ENCODE measurements at regions not wholly inside any gene's neighbourhood (a gene's known extent, or its start where the extent isn't known, plus 50 kb on each side); places are given as distances from the start of the nearest gene placed in this dataset.

DNA sequence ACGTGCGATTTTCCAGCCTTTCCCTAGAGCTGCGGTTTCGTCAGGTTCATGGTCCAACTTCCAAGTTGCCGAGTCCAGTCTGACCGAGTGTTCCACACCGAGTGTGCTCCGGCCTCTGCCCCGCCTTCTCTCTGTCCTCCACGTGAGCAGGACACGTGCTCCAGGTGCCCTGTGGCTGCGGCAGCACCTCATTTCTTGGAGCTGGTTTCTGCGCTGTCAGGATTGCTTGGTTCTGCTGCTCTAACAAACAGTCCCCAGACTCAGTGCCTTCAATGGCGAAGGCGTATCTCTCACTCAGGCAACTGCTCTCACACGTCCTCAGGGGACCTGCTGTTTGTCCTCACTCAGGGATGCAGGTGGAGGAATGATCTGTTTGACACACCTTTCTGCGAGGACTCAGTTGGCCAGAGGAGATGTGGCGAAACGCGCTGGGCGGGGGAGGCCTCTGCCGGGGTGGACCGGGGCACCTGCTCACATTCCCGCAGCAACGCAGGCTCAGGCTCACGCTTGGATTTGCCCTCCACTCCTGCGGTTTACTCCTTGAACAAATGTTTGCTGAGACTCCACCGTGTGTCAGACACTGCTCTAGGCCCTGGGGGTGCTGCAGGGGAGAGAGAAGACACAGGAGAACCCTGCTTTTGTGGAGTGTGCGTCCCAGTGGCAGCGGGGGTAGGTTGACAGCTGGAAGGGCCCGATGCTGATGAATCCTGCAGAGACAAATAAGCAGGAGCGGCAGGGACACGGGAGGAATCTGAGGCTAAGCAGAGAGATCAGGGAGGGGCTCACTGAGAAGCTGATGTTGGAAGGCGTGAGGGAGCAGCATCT lies 63.4 kb upstream of the FBRSL1 start:
- DNase-seq = no peak

DNA sequence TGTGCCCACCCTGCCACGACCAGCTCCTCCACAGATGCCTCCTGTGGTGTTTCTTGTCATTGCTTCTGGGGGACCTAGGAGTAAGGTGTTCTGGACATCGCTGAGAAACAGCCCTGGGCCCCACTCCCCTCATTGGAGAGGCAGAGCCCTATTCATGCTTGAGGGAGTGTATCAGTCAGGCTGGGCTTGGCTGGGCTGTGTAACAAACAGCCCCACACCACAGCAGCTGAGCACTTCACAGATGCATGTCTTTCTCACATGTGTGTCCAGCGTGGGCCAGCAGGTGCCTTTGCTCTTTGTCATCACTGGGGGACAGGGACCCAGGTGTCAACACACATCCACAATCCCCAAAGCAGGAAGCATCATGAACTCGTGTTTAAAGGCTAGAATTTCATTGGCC lies 65.1 kb upstream of the FBRSL1 start:
- intact Hi-C loops (cut with DNase I) = no loop called here
- DNase-seq = no peak

More for the DNA sequence above, 63.4 kb upstream of the FBRSL1 start:
- intact Hi-C loops (cut with DNase I) = no loop called here

DNA sequence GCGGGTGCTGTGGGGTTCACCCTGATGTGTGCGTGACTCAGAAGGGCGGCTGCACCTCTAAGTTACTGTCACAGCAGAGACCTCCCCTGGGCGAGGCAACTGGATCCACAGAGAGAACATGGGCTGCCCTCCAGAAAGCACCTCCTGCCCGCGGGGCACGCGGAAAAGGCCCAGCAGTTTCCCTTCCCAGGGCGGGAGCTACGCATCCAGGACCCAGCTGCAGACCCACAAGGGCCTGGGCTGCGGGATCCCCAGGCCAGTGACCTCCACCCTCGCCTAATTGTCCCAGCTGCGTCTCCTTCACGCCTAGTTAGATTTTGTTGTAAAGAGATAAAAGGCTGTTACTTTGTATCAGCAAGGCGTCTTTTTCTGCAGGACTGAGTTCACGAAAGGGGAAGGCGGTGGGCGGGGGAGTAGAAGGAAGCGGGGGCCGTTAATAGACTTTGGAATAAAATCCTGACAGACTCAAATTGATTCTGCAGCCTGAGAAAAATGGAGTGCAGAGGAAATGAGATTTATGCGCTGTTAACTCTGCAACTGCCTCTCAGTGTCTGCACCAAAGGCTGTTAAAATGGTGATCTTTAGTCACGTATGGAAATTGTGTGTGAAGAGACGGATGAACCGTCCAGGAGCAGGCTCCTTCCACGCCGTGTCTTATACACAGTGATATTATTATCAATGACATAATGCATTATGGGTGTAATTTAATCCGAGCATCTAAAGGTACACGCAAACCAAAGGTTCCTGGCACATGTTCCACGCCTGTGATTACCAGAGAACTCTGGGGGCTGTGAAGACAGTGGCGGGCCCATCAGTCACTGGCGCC lies 65.9 kb upstream of the FBRSL1 start:
- intact Hi-C loops (cut with DNase I) = no loop called here
- no peak for DNase-seq

DNA sequence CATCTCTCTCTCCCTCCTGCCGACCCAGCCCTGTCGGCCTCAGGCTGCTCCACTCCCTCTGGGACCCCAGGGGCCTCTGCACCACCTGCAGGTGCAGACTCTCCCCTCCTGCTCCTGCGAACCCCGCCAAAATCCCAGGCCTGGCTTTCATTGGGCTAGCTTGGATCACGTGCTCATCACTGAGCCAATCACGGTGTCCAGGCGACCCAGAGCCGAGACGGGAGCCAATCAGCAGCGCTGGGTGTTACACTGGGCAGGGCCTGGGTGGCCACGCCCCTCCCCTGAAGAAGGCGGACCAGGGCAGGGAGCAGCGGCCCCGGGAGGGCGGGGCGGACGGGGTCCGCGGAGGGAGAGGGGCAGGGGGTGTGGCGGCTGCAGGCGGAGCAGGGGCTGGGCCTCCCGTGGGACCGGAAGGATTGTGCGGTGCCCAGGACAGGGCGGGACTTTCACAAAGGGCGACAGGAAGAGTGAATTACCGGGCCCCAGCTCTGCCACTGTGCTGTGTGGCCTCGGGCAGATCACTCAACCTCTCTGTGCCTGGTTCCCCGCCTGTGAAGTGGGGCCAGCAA lies 66.6 kb upstream of the FBRSL1 start:
- intact Hi-C loops (cut with DNase I) = no loop called here
- DNase-seq = no peak

DNA sequence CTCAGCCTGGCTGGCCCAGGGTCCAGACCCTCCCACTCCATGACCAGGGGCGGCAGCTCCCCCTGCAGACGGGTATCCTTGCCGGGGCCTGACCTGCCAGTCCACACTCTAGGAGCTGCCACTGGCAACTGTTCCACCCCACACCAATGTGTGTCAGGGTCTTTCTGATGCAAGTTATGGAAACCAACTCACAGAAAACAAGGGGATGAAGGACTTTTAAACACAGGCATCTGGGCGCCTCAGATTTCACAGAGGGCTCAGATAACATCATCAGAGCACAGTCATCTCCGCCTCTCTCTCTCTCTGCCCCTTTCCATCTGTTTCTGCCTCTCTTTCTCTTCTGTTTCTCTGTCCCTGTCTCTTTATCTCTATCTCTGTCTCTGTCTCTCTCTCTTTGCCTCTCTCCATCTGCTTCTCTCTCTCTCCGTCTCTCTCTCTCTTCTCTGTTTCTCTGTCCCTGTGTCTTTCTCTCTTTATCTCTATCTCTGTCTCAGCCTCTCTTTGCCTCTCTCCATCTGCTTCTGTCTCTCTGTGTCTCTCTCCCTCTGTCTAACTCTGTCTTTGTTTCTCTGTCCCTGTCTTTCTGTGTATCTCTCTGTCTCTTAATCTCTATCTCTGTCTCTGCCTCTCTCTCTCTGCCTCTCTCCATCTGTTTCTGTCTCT lies 67.4 kb upstream of the FBRSL1 start:
- intact Hi-C loops (cut with DNase I) = no loop called here
- DNase-seq = no peak

DNA sequence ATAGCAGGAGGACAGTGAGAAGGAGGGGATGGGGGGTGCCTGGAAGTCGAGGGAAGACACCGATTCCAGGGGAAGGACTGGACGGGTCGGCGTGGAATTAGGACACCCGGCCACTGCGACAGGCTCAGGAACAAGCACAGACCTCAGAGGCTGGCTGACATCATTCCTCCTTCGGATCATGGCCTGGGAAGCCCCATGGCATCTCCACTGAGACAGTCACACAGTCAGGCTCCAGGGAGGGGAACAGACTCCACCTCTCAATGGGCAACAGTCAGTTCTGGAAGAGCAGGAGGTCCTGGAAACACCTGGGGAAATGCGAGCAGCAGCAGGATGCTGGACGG lies 67.9 kb upstream of the FBRSL1 start:
- intact Hi-C loops (cut with DNase I) = no loop called here
- DNase-seq = no peak

DNA sequence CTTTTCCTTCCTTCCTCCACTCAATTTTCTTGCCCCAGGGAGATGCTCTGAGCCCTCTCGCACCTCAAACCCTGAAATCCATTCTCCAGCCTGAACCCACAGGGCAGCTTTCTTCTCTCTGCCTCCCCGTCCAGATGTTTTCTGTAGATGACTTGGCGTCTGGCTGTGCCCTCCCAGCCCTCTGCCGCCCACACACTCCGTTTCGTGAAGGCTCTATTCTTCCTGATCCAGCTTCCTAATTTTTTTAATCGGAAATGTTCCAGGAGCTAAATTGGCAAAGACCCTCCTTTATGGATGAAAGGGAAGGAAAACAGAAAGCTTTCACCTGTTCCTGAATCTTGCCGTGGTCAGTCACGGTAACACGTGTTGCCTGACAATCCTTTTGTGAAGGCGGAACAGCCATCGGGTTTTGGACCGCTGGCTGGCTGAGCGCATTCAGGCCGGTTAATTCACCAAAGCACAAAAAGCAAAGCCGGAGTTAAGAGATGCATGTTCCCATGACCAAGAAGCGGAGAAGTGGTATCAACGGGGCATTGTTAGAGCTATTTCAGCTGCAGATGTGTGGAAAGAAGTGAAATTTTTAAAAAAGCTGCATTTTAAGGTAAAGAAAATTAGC lies 70.2 kb upstream of the FBRSL1 start:
- intact Hi-C loops (cut with DNase I) = loop anchor here (10.0 kb wide), 1 partner anchor 265 kb away; no protein-coding TSS in a partner anchor
- DNase-seq = no peak

DNA sequence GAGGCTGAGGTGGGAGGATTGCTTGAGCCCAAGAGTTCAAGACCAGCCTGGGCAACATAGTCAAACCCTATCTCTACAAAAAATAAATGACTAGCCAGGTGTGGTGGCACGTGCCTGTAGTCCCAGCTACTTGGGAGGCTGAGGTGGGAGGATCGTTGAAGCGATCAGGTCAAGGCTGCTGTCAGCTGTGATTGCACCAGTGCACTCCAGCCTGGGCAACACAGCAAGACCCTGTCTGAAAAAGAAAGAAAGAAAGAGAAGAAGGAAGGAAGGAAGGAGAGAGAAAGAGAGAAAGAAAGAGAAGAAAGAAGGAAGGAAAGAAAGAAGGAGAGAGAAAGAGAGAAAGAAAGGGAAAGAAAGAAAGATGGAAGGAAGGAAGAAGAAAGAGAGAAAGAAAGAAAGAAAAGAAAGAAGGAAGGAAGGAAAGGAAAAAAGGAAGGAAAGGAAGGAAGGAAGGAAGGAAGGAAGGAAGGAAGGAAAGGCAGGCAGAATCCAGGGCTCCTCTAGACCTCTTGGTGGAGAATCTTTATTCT lies 71.5 kb upstream of the FBRSL1 start:
- intact Hi-C loops (cut with DNase I) = loop anchor here (10.0 kb wide), 1 partner anchor 264 kb away; no protein-coding TSS in a partner anchor

DNA sequence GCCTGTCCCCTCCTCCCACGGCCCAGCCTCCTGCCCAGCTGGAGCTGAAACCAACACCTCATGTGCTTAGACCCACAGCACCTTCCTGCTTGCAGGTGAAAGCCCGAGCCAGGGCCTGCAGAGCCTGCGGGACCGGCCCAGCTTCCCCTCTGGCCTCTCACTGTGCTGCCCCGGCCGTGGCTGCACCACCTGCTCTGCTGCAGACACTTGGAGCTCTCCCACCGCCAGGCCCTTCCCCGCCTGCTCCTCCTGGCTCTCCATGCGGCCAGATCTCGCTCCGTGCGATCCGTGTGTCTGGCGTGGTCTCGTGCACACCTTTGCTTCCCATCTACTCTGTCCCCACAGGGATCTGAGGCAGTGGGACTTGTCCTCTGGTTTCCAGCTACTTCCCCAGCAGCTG lies 72.2 kb upstream of the FBRSL1 start:
- intact Hi-C loops (cut with DNase I) = loop anchor here (10.0 kb wide), 1 partner anchor 263 kb away; no protein-coding TSS in a partner anchor
- DNase-seq = no peak

More for the DNA sequence above, 71.5 kb upstream of the FBRSL1 start:
- DNase-seq = no peak

DNA sequence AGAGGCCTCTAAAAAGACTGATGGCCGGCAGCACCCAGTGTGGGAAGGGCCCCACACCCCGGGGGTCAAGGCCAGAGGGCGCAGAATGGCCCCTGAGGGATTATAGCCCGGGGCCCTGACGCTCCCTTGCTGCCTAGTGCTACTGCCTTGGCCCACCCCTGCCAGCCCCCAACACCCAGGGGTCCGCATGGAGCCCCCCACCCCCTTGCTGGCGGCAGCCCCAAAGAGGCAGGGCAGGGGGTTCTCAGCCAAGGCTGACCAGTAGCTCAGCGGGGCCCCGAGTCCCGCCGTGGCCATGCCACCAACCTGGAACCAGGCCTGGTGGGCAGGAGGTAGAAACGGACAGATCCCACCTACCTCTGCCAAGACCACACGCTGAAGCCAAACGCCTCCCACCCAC lies 73.1 kb upstream of the FBRSL1 start:
- DNase-seq = no peak
- intact Hi-C loops (cut with DNase I) = loop anchor here (10.0 kb wide), 1 partner anchor 262 kb away; no protein-coding TSS in a partner anchor

DNA sequence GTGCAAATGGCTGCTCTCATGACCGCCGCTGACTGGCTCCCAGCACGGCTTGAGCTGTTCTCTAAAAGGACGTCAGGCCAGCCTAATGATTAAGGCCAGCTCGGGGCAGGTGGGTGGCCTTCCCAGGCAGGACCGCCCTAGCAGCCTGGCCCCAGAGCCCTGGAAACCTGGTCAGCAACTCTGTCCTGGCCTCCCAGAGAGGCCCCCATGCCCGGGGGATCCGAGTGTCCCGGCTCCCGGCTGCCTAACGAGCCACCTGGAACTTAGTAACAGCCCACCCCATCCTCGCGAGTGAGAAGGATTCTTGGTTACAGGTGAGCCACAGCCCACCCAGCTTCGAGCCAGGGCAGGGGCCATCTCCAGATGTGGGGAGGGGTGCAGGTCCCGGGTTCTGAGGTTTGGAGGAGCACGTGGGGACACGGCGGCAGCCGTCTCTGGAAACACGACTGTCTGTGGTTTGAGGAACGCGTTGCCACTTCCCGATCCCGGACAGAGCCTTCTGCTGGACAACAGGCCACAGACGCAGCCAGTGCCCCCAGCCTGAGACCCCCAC lies 73.8 kb upstream of the FBRSL1 start:
- intact Hi-C loops (cut with DNase I) = loop anchor here (10.0 kb wide), 1 partner anchor 261 kb away; no protein-coding TSS in a partner anchor

DNA sequence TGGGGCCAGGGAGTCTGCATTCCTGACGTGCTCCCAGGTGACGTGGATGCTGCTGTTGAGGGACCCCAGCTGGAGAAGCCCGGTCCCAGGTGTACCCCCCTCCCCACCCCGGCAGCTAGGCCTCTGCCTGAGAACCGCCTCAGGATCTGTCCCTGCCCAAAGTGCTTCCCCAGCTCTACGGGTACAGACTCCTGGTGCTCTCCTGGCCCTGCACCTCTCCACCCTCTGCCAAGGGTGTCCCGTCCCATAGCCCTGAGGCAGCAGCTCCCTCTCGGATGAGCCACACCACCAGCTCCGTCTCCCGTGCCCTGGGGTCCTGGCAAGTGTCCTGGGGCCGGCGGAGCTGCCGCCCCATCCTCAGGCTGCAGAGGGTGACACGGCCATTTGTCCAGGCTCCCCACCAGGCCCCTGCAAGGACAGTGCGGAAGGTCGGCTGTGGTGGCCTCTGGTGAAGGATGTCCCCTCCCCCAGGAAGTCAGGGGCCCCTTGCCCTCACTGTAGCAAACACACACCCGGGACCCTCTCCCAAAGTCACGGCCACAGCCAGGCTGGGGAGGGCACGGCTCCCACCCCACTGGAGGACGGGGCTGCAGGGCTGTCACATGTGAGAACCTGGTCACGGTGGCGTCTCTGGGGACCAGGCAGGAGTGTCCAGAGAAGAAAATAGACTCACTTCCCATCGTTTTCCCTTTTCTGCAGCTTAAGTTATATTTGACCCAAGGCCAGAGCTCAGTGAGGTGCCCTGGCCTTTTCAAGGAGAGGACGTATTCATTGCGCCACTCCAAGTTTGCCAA lies 74.4 kb upstream of the FBRSL1 start:
- no peak for DNase-seq
- intact Hi-C loops (cut with DNase I) = loop anchor here (1.0 to 10.0 kb wide), 3 partner anchors 108 to 261 kb away; no protein-coding TSS in a partner anchor

More for the DNA sequence above, 73.8 kb upstream of the FBRSL1 start:
- DNase-seq = no peak

DNA sequence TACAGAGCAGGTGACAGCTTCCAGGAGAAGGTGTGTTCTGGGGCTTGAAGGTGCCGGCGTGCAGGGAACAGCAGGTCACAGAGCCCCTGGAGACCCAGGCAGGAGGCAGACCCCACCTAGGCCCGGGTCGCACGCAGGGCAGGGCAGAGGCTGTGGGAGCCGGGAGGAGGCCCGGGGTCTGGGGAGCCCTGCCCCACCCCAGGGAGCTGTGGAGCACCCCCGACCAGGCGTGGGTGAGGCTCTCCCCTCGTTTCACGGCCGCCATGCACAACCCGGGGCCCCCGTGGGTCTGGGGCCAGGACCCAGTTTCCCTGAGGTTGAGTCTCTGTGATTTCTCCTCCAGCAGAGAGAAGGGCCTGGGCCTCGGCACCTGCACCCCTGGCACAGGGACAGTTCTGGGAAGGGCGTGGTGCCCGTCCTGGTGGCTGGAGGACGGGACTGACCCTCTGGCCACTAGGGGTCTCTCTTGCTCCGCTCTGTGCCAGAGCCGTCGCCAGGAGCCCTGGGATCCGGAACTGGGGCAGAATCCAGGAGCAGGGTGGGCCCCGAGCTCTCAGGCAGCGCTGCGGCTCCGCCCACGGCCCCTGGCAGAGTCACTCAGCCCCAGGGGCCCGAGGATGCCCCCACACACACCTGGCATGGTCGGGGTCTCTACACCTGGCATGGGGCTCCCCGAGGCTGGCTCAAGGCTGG lies 75.2 kb upstream of the FBRSL1 start:
- peak; percentile 53 to 96 (median 76) for DNase-seq
- intact Hi-C loops (cut with DNase I) = loop anchor here (1.0 to 10.0 kb wide), 3 partner anchors 109 to 260 kb away; no protein-coding TSS in a partner anchor

DNA sequence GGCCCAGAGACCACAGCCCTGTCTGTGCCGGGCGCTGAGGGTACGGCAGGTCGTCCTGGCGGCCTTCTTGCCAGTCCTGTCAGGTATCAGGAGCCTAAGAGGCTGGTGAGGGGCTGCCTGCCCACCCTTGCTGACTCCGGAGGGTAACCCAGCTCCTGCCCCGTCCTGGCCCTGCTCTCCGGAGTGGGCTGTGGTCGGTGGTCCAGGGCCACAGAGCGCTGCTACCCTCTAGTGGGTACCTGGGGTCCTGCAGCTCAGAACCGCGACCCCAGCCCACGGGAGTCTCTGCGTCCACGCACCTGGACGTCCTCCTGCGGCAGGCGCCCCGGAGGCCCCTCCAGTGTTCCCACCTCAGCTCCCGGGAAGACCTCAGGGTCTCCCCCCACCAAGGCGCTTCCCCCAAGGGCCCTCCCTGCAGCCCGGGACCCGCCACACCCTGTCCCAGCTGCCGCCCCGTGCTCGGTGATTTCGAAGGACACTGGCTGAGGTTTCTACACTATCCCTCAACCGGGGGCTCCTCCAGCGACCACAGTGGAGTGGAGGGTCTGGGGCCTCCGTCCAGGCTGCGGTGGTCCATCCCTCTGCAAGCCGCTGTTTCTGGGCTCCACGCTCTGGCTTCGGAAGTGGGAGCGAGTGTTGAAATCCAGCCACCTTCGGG lies 75.9 kb upstream of the FBRSL1 start:
- intact Hi-C loops (cut with DNase I) = loop anchor here (10.0 kb wide), 1 partner anchor 259 kb away; no protein-coding TSS in a partner anchor
- no peak for DNase-seq

DNA sequence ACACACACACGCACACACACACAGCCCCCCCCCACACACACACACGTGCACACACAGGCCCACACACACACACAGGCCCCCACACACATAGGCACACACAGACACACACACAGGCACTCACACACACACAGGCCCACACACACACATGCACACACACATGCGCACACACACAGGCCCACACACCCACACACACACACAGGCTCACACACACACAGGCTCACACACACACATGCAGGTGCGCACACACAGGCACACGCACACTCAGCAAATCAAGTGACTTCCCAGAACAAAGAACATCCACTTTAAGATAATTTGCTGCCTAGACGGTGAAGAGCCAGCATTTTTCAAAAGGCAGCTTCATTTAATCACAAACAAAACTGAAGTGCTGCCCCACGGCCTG lies 78.5 kb upstream of the FBRSL1 start:
- intact Hi-C loops (cut with DNase I) = loop anchor here (10.0 kb wide), 1 partner anchor 257 kb away; no protein-coding TSS in a partner anchor
- DNase-seq = no peak

DNA sequence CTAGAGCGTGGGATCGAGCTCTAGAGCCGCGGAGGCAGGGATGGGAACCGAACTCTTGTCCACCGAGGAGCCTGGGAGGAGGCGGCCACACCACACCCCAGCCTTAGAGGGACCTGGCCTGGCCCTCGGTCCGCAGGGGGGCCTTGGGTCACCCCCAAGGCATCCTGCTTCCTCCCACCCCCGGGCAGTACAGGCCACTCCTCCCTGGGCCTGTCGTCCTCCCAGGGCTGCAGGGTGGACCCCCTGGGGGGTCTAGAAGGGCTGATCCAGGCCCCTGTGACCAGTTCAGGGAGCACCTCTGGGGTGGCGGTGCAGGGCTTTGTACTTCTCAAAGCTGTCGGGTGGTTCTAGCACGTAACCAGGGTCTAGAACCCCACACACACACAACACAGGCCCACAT lies 79.1 kb upstream of the FBRSL1 start:
- no peak for DNase-seq
- intact Hi-C loops (cut with DNase I) = loop anchor here (10.0 kb wide), 1 partner anchor 256 kb away; no protein-coding TSS in a partner anchor

DNA sequence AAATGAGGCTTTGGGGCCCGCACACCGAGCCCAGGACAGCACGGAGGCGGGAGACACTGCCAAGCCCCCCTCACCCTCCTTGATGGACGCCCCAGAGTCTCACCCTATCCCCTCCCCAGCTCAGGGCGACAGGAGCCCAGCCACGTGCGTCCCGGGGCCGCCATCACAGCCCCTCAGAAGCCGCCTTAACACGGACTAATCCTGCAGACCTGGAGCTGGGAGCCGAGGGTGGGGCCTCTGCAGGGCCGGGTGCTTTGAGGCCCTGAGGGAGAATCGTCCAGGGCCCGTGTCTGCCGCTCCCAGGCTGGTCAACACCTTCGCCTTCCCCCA lies 79.7 kb upstream of the FBRSL1 start:
- DNase-seq = no peak
- intact Hi-C loops (cut with DNase I) = loop anchor here (10.0 kb wide), 1 partner anchor 255 kb away; no protein-coding TSS in a partner anchor

All from posterior cingulate gyrus (tissue), 11 donors.